IMR-90 (cell line): ENCODE measurements at regions not wholly inside any gene's neighbourhood (a gene's known extent, or its start where the extent isn't known, plus 50 kb on each side); places are given as distances from the start of the nearest gene placed in this dataset.

Experiments used
- ATAC-seq: fragments of 200-7000 bp; cut with Tn5 transposase; 2 replicates; pipeline ENCODE4 v1.9.1; 2020; ENCODE audit warnings: low read depth, mild to moderate bottlenecking, moderate library complexity
- BruUV-seq: library from RNA; stranded (reverse); fragments of 400-500 nt; replicated peaks from 2 replicates; lab custom pipeline; 2021; lab: Mats Ljungman, UMichigan
- CTCF ChIA-PET: fragments of 300-600 bp; formaldehyde crosslinking; extraction: SDS; loops from one replicate; lab custom pipeline; 2021; ENCODE audit warnings: antibody characterized with exemption; lab: Yijun Ruan, JAX
- POLR2A ChIA-PET: fragments of 300-600 bp; sonication (Branson Sonifier 250); formaldehyde crosslinking; loops from one replicate; lab custom pipeline; 2022; ENCODE audit warnings: antibody characterized with exemption; ENCODE audit not compliant: unreplicated experiment; lab: Charles Lee
- DNase-seq: peaks from one replicate; pipeline ENCODE4 v3.0.0; 2013
- H2AFZ ChIP-seq: replicated peaks from 2 replicates; pipeline ENCODE3; 2013; ENCODE audit warnings: low read length, mild to moderate bottlenecking; ENCODE audit not compliant: poor library complexity
- H2AK5ac ChIP-seq: 2 replicates; pipeline ENCODE4 v1.6.1; 2013; ENCODE audit warnings: low read depth, low read length, inconsistent platforms
- H2AK9ac ChIP-seq: replicated peaks from 2 replicates; pipeline ENCODE3; 2013; ENCODE audit warnings: mild to moderate bottlenecking, low read depth, low read length, moderate library complexity; ENCODE audit not compliant: poor library complexity
- H2BK120ac ChIP-seq: 2 replicates; pipeline ENCODE4 v1.6.1; 2013; ENCODE audit warnings: low read depth, low read length, inconsistent platforms
- H2BK15ac ChIP-seq: 3 replicates; pipeline ENCODE4 v1.6.1; 2013; ENCODE audit warnings: low read depth, low read length, inconsistent platforms
- H2BK20ac ChIP-seq: 2 replicates; pipeline ENCODE4 v1.6.1; 2013; ENCODE audit warnings: low read depth, mild to moderate bottlenecking, inconsistent platforms, low read length, moderate library complexity
- H2BK5ac ChIP-seq: 2 replicates; pipeline ENCODE4 v1.6.1; 2013; ENCODE audit warnings: mild to moderate bottlenecking, low read depth, low read length, inconsistent platforms; ENCODE audit not compliant: poor library complexity, severe bottlenecking
- H3K14ac ChIP-seq: replicated peaks from 2 replicates; pipeline ENCODE4 v1.6.1; 2013; ENCODE audit warnings: low read depth, low read length, inconsistent platforms
- H3K18ac ChIP-seq: 2 replicates; pipeline ENCODE4 v1.6.1; 2013; ENCODE audit warnings: low read depth, low read length, control low read depth
- H3K23ac ChIP-seq: 2 replicates; pipeline ENCODE4 v1.6.1; 2013; ENCODE audit warnings: low read depth, low read length, inconsistent platforms
- H3K27ac ChIP-seq: 2 replicates; pipeline ENCODE4 v1.5.1; 2013; ENCODE audit warnings: mild to moderate bottlenecking, control low read depth, low read length; ENCODE audit not compliant: insufficient read depth
- H3K27me3 ChIP-seq: 2 replicates; pipeline ENCODE4 v1.6.1; 2013; ENCODE audit warnings: low read length; ENCODE audit not compliant: control insufficient read depth, insufficient read depth
- H3K36me3 ChIP-seq: 2 replicates; pipeline ENCODE4 v1.6.1; 2013; ENCODE audit warnings: low read length, mixed read lengths; ENCODE audit not compliant: control insufficient read depth, insufficient read depth
- H3K4ac ChIP-seq: 2 replicates; pipeline ENCODE4 v1.6.1; 2013; ENCODE audit warnings: low read depth, low read length, inconsistent platforms
- H3K4me1 ChIP-seq: 2 replicates; pipeline ENCODE4 v1.6.1; 2013; ENCODE audit warnings: low read length, mixed read lengths; ENCODE audit not compliant: control insufficient read depth, insufficient read depth
- H3K4me2 ChIP-seq: 2 replicates; pipeline ENCODE4 v1.6.1; 2013; ENCODE audit warnings: low read depth, mild to moderate bottlenecking, control low read depth, low read length, moderate library complexity
- H3K4me3 ChIP-seq: 2 replicates; pipeline ENCODE4 v1.5.1; 2013; ENCODE audit warnings: low read depth, mild to moderate bottlenecking, control low read depth, low read length, moderate library complexity; ENCODE audit not compliant: insufficient read depth
- H3K56ac ChIP-seq: 2 replicates; pipeline ENCODE4 v1.6.1; 2013; ENCODE audit warnings: low read length, inconsistent platforms; ENCODE audit not compliant: insufficient read depth; ENCODE audit errors: extremely low read depth
- H3K79me1 ChIP-seq, 2 experiments: 2 replicates each; pipeline ENCODE4 v1.6.1; 2013; ENCODE audit warnings: low read length in 2 of 2, inconsistent platforms in 1 of 2, low read depth in 1 of 2
- H3K9ac ChIP-seq: 2 replicates; pipeline ENCODE4 v1.6.1; 2013; ENCODE audit warnings: low read depth, low read length, control low read depth
- H3K9me1 ChIP-seq: 2 replicates; pipeline ENCODE4 v1.6.1; 2013; ENCODE audit warnings: low read length, inconsistent platforms; ENCODE audit not compliant: insufficient read depth
- H3K9me3 ChIP-seq: 2 replicates; pipeline ENCODE4 v1.6.1; 2013; ENCODE audit warnings: low read length; ENCODE audit not compliant: control insufficient read depth, insufficient read depth
- H4K20me1 ChIP-seq: 2 replicates; pipeline ENCODE4 v1.6.1; 2013; ENCODE audit warnings: low read length, inconsistent platforms; ENCODE audit not compliant: insufficient read depth
- H4K5ac ChIP-seq: 2 replicates; pipeline ENCODE4 v1.6.1; 2013; ENCODE audit warnings: mild to moderate bottlenecking, low read depth, low read length, control low read depth
- H4K8ac ChIP-seq, 2 experiments: 2 replicates each; pipeline ENCODE4 v1.6.1; 2013; ENCODE audit warnings: low read depth in 2 of 2, low read length in 2 of 2, control low read depth in 1 of 2, inconsistent platforms in 1 of 2
- H4K91ac ChIP-seq: 2 replicates; pipeline ENCODE4 v1.6.1; 2013; ENCODE audit warnings: low read depth, low read length, inconsistent platforms; ENCODE audit not compliant: insufficient read depth
- CEBPB ChIP-seq: IDR thresholded peaks from 2 replicates; pipeline ENCODE4 v1.6.1; 2012; ENCODE audit warnings: low read depth, low read length, improper control_type of control experiment
- FOS ChIP-seq: fragments of 150-350 bp; IDR thresholded peaks from 2 replicates; pipeline ENCODE4 v1.6.1; 2016; ENCODE audit warnings: low read depth, low read length
- MAFK ChIP-seq: IDR thresholded peaks from 2 replicates; pipeline ENCODE4 v1.6.1; 2012; ENCODE audit warnings: low read depth, low read length, improper control_type of control experiment
- MXI1 ChIP-seq: IDR thresholded peaks from 2 replicates; pipeline ENCODE4 v1.6.1; 2012; ENCODE audit warnings: low read depth, mild to moderate bottlenecking, low read length, moderate library complexity, borderline replicate concordance
- NFE2L2 ChIP-seq: fragments of 150-350 bp; IDR thresholded peaks from 2 replicates; pipeline ENCODE4 v1.6.1; 2016; ENCODE audit warnings: low read depth, mild to moderate bottlenecking, low read length
- POLR2A ChIP-seq: IDR thresholded peaks from 2 replicates; pipeline ENCODE4 v1.6.1; 2012; ENCODE audit warnings: mild to moderate bottlenecking, low read depth, low read length
- RAD21 ChIP-seq: IDR thresholded peaks from 2 replicates; pipeline ENCODE4 v1.6.1; 2012; ENCODE audit warnings: low read length, improper control_type of control experiment
- RFX5 ChIP-seq: IDR thresholded peaks from 2 replicates; pipeline ENCODE4 v1.8.0; 2012; ENCODE audit warnings: low read depth, mild to moderate bottlenecking, low read length, moderate library complexity
- SMC3 ChIP-seq: fragments of 150-350 bp; IDR thresholded peaks from 2 replicates; pipeline ENCODE4 v1.6.1; 2016; ENCODE audit warnings: low read depth, mild to moderate bottlenecking, antibody characterized with exemption, low read length, moderate library complexity
- WGBS, 2 experiments: methylation state at CpG; one replicate each; pipeline versions ENCODE4 v1.1.5 to v1.1.7; 2013; ENCODE audit warnings: missing lambda C conversion rate in 2 of 2; ENCODE audit not compliant: insufficient read length in 1 of 2; ENCODE audit errors: extremely low coverage in 2 of 2; 5-methylcytosine and 5-hydroxymethylcytosine counted together
- dilution Hi-C: fragments of 300-500 bp; cut with HindIII; formaldehyde crosslinking; loops from one replicate; pipeline ENCODE4 v1.14.3; 2018; ENCODE audit warnings: low sequenced_read_pairs; ENCODE audit not compliant: unreplicated experiment
- in situ Hi-C: fragments of 300-500 bp; cut with MboI; formaldehyde crosslinking; loops from 3 replicates; pipeline ENCODE4 v1.14.3; 2019; ENCODE audit warnings: low sequenced_read_pairs, inconsistent platforms, mixed read lengths
- intact Hi-C: fragments of 100-400 bp; cut with micrococcal nuclease; formaldehyde crosslinking; loops from 2 replicates; pipeline ENCODE4 v1.10.0; 2022
- TF ChIP-seq, protein P1 (sequence below): fragments of 150-350 bp; IDR thresholded peaks from 2 replicates; pipeline ENCODE4 v1.6.1; 2016; ENCODE audit warnings: low read depth, mild to moderate bottlenecking, low read length, moderate library complexity, borderline replicate concordance
- TF ChIP-seq, protein P2 (sequence below): fragments of 150-350 bp; IDR thresholded peaks from 2 replicates; pipeline ENCODE4 v1.6.1; 2017; ENCODE audit warnings: mild to moderate bottlenecking, antibody characterized with exemption, low read length, low read depth

DNA sequence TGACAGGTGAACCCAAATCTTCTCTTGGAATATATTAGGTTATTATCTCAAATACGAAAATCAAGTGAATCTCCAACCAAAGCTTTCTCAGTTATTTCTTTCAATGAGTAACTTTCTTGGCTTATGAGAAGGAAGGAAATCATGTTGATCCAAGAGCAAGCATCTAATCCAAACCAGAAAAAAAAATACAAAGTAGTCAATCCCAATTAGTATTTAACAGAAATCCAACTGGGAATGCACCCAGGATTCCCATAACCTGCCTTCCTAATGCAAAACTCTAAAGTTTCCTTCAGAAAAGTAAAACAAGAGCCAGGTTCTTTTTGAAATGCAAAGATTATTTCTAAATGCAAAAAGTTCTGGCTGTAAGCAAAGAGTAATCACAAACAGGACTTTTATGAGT lies 289.3 kb downstream of the SHOX2 start:
- Histone ChIP-seq H4K8ac (no peak overlapping the region), H3K56ac (no peak overlapping the region), H4K5ac (no peak overlapping the region), H2BK15ac (no peak overlapping the region), H3K9me3 (no peaks in the 10 kb centered on the region), H3K4me3 (no peak overlapping the region), H3K4me1 (no peaks in the 10 kb centered on the region), H3K14ac (no peak overlapping the region), H2BK120ac (no peak overlapping the region), H4K91ac (no peak overlapping the region), H2BK20ac (no peak overlapping the region), H3K9me1 (no peaks in the 10 kb centered on the region), H3K4ac (no peak overlapping the region), H2AFZ (no peak overlapping the region), H3K4me2 (no peak overlapping the region), H3K23ac (no peak overlapping the region), H3K18ac (no peak overlapping the region), H2AK5ac (no peak overlapping the region), H3K79me1 (no peaks in the 10 kb centered on the region), H3K27me3 (peaks cover 4% of the 10 kb centered on the region), H2BK5ac (no peak overlapping the region), H3K9ac (no peak overlapping the region), H4K20me1 (no peaks in the 10 kb centered on the region), H3K36me3 (no peaks in the 10 kb centered on the region), H2AK9ac (no peak overlapping the region), H3K27ac (no peak overlapping the region)
- DNase-seq (no peak), ATAC-seq (no peak)
- BruUV-seq = no TSS peak
- in situ Hi-C loops = no loop called here
- no CpG with 5 or more reads among the region's 1 CpG for WGBS, 2 experiments
- intact Hi-C loops = no loop called here
- ChIA-PET CTCF (interaction anchor here (0.6 kb wide), 1 partner anchor 33 kb away, joined by 3 read pairs; no protein-coding TSS in a partner anchor), POLR2A (no interaction called here)
- TF ChIP-seq, protein P1, sequence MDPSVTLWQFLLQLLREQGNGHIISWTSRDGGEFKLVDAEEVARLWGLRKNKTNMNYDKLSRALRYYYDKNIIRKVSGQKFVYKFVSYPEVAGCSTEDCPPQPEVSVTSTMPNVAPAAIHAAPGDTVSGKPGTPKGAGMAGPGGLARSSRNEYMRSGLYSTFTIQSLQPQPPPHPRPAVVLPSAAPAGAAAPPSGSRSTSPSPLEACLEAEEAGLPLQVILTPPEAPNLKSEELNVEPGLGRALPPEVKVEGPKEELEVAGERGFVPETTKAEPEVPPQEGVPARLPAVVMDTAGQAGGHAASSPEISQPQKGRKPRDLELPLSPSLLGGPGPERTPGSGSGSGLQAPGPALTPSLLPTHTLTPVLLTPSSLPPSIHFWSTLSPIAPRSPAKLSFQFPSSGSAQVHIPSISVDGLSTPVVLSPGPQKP = no peak
- TF ChIP-seq RAD21 (no peak), MXI1 (no peak), MAFK (no peak), RFX5 (no peak), SMC3 (no peak), CEBPB (no peak), NFE2L2 (no peak), FOS (no peak), POLR2A (no peak)
- TF ChIP-seq, protein P2, sequence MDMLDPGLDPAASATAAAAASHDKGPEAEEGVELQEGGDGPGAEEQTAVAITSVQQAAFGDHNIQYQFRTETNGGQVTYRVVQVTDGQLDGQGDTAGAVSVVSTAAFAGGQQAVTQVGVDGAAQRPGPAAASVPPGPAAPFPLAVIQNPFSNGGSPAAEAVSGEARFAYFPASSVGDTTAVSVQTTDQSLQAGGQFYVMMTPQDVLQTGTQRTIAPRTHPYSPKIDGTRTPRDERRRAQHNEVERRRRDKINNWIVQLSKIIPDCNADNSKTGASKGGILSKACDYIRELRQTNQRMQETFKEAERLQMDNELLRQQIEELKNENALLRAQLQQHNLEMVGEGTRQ = no peak
- dilution Hi-C loops = no loop called here
